Stomach (tissue), 8 donors: ENCODE measurements at regions not wholly inside any gene's neighbourhood (a gene's known extent, or its start where the extent isn't known, plus 50 kb on each side); places are given as distances from the start of the nearest gene placed in this dataset.

Source experiments
- DNase-seq, 2 donors: peaks; one replicate each; pipeline versions ENCODE4 v3.0.0 to v3.0.0-alpha.2; 2013 to 2019
- H3K27ac ChIP-seq, 5 donors: fragments of 200-600 bp in 4 of 5; sonication (generic) in 4 of 5; one replicate each; pipeline ENCODE4 v1.5.1; 2013 to 2019; ENCODE audit warnings: mild to moderate bottlenecking in 1 of 5, moderate library complexity in 1 of 5
- H3K27me3 ChIP-seq, 3 donors: fragments of 200-600 bp; sonication (generic); one replicate each; pipeline ENCODE4 v1.5.1; 2017 to 2019; ENCODE audit warnings: mixed run types in 1 of 3
- H3K36me3 ChIP-seq, 4 donors: fragments of 200-600 bp; sonication (generic); 1 replicate in 3 of 4; 2 replicates in 1 of 4; pipeline ENCODE4 v1.5.1; 2016 to 2019
- H3K4me1 ChIP-seq, 4 donors: fragments of 200-600 bp; sonication (generic); one replicate each; pipeline ENCODE4 v1.5.1; 2016 to 2019
- H3K4me3 ChIP-seq, 4 donors: fragments of 200-600 bp; sonication (generic) in 3 of 4; one replicate each; pipeline ENCODE4 v1.5.1; 2016 to 2019; ENCODE audit warnings: mild to moderate bottlenecking in 1 of 4
- H3K9me3 ChIP-seq, 4 donors: fragments of 200-600 bp; sonication (generic); one replicate each; pipeline ENCODE4 v1.5.1; 2016 to 2019
- EP300 ChIP-seq: sonication (generic); formaldehyde crosslinking; IDR thresholded peaks from one replicate; pipeline ENCODE4 v1.6.1; 2017; ENCODE audit warnings: antibody characterized with exemption
- POLR2A ChIP-seq, 4 donors: fragments of 450-650 bp; IDR thresholded peaks; one replicate each; pipeline ENCODE4 v1.6.1; 2016; ENCODE audit warnings: antibody characterized with exemption in 4 of 4, control low read depth in 2 of 4, mild to moderate bottlenecking in 1 of 4, moderate library complexity in 1 of 4
- POLR2AphosphoS5 ChIP-seq, 3 donors: sonication (generic); formaldehyde crosslinking; IDR thresholded peaks; one replicate each; pipeline ENCODE4 v1.6.1; 2016; ENCODE audit warnings: antibody characterized with exemption in 3 of 3
- WGBS, 5 donors: extraction: QIAGEN DNeasy Blood & Tissue Kit in 3 of 5; methylation state at CpG; one replicate each; pipeline versions ENCODE4 v1.1.5 to v1.1.7; 2013 to 2018; 5-methylcytosine and 5-hydroxymethylcytosine counted together
- intact Hi-C: fragments of 100-400 bp; cut with DNase I; formaldehyde crosslinking; loops from one replicate; pipeline ENCODE4 v1.15.1; 2023; ENCODE audit warnings: low total_unique reads
- TF ChIP-seq, protein P1 (sequence below), 7 experiments: fragments of 450-650 bp in 4 of 7; fragments of 200-600 bp in 3 of 7; sonication (generic) in 3 of 7; IDR thresholded peaks; one replicate each; pipeline ENCODE4 v1.5.1; 2016 to 2019; ENCODE audit warnings: antibody characterized with exemption in 7 of 7, control low read depth in 2 of 7, mild to moderate bottlenecking in 1 of 7
- donor health status: healthy with polysubstance abuse.
- donor health status: Bipolar disorder and iron deficiency.
- donor health status: healthy.

DNA sequence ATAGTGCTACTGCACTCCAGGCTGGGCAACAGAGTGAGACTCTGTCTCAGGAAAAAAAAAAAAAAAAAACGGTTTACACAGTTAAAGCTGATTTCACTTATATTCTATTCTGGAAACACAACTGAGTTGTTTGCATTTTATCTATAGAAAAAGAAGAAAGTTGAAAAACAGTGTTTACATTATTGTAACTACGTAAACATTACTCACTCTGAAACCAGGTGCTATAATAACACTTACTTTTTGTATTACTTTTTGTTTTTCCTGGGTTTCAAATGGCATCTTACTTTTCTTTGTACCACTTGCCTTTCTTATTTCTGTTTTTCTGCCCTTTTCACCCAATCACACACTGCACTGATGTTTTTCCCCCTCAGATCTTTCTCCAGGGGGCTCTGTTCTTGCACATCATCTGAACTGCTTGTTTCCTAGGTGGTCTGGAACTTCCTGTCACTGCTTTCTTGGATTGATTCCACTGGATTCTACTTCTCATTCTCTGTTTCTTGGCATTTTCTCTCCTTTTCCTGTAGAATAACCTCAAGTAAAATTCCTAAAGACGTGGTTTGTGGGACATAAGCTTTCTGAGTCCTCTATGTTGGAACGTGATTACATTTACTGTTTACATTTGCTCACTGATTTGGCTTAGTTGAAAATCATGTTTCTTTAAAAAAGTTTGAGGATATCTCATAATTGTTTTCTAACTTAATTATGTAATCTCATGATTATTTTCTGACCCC, 142.1 kb downstream of the HS3ST3B1 start:
- Histone ChIP-seq H3K9me3 (no peaks in the 10 kb centered on the region), H3K27ac (no peak overlapping the region), H3K36me3 (no peaks in the 10 kb centered on the region), H3K4me1 (no peaks in the 10 kb centered on the region), H3K4me3 (no peak overlapping the region), H3K27me3 (no peaks in the 10 kb centered on the region)
- intact Hi-C loops, result no loop called here
- no peak for DNase-seq
- no peak for TF ChIP-seq EP300
- TF ChIP-seq POLR2A (IDR thresholded peaks at IDR 0.05), result no peak
- TF ChIP-seq, protein P1, sequence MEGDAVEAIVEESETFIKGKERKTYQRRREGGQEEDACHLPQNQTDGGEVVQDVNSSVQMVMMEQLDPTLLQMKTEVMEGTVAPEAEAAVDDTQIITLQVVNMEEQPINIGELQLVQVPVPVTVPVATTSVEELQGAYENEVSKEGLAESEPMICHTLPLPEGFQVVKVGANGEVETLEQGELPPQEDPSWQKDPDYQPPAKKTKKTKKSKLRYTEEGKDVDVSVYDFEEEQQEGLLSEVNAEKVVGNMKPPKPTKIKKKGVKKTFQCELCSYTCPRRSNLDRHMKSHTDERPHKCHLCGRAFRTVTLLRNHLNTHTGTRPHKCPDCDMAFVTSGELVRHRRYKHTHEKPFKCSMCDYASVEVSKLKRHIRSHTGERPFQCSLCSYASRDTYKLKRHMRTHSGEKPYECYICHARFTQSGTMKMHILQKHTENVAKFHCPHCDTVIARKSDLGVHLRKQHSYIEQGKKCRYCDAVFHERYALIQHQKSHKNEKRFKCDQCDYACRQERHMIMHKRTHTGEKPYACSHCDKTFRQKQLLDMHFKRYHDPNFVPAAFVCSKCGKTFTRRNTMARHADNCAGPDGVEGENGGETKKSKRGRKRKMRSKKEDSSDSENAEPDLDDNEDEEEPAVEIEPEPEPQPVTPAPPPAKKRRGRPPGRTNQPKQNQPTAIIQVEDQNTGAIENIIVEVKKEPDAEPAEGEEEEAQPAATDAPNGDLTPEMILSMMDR (IDR thresholded peaks at IDR 0.05), result no peak
- 19 to 38% (median 29%) methylated on average over 4 of the region's 4 CpGs for WGBS, 5 donors

GRCh38 chr17:14437176-14437575, 136.3 kb downstream of the HS3ST3B1 start:
- Histone ChIP-seq H3K36me3 (no peaks in the 10 kb centered on the region), H3K9me3 (no peaks in the 10 kb centered on the region), H3K27ac (no peak overlapping the region), H3K4me3 (no peak overlapping the region), H3K27me3 (no peaks in the 10 kb centered on the region), H3K4me1 (no peaks in the 10 kb centered on the region)
- intact Hi-C loops, result no loop called here
- WGBS, 5 donors, result 76 to 92% (median 83%) methylated on average over 4 of the region's 4 CpGs
- TF ChIP-seq POLR2AphosphoS5 (IDR thresholded peaks at IDR 0.05) (no peak), EP300 (no peak), POLR2A (IDR thresholded peaks at IDR 0.05) (no peak)
- TF ChIP-seq, protein P1 (IDR thresholded peaks at IDR 0.05), result no peak
- DNase-seq, result no peak

- H3K36me3 ChIP-seq, result no peaks in the 10 kb centered on the region
- no peak overlapping the region for H3K27ac ChIP-seq
- intact Hi-C loops, result no loop called here
- H3K4me1 ChIP-seq, result no peaks in the 10 kb centered on the region
- TF ChIP-seq, protein P1 (IDR thresholded peaks at IDR 0.05), result no peak
- TF ChIP-seq EP300 (no peak), POLR2A (IDR thresholded peaks at IDR 0.05) (no peak), POLR2AphosphoS5 (IDR thresholded peaks at IDR 0.05) (no peak)
- H3K27me3 ChIP-seq, result no peaks in the 10 kb centered on the region
- WGBS, 5 donors, result 85 to 94% (median 93%) methylated on average over 4 of the region's 4 CpGs
- no peak overlapping the region for H3K4me3 ChIP-seq
- no peaks in the 10 kb centered on the region for H3K9me3 ChIP-seq
- no peak for DNase-seq
Observed at GRCh38 chr17:14436266-14436665, 135.4 kb downstream of the HS3ST3B1 start.

- Histone ChIP-seq H3K36me3 (no peaks in the 10 kb centered on the region), H3K4me3 (no peak overlapping the region), H3K9me3 (no peaks in the 10 kb centered on the region), H3K4me1 (no peaks in the 10 kb centered on the region), H3K27me3 (no peaks in the 10 kb centered on the region), H3K27ac (no peak overlapping the region)
- TF ChIP-seq, protein P1 (IDR thresholded peaks at IDR 0.05), result no peak
- TF ChIP-seq POLR2AphosphoS5 (IDR thresholded peaks at IDR 0.05) (no peak), EP300 (no peak), POLR2A (IDR thresholded peaks at IDR 0.05) (no peak)
- intact Hi-C loops, result no loop called here
- no peak for DNase-seq
Observed at GRCh38 chr17:14434506-14434905, 133.6 kb downstream of the HS3ST3B1 start.
